ENCODE measurements at regions not wholly inside any gene's neighbourhood (a gene's known extent, or its start where the extent isn't known, plus 50 kb on each side); places are given as distances from the start of the nearest gene placed in this dataset.

GRCh38 chr6:22062807-22063408, 233.9 kb downstream of the PRL start:
- intact Hi-C loops (cut with DNase I): no loop called here

GRCh38 chr6:22064558-22064957, 232.3 kb downstream of the PRL start:
- no peak overlapping the region for H3K4me3 ChIP-seq
- ATAC-seq (no peak), DNase-seq (no peak)
- 92 to 100% (median 95%) methylated on average over 1 of the region's 1 CpG for WGBS, 4 donors
- intact Hi-C loops (cut with DNase I): no loop called here
- no peaks in the 10 kb centered on the region for H3K27me3 ChIP-seq
- no peak overlapping the region for H3K27ac ChIP-seq
- H3K36me3 ChIP-seq: no peaks in the 10 kb centered on the region
- H3K4me1 ChIP-seq: peaks cover 0 to 36% (median 7%) of the 10 kb centered on the region in 12 donors
- H3K9me3 ChIP-seq: no peaks in the 10 kb centered on the region
- TF ChIP-seq POLR2A (IDR thresholded peaks at IDR 0.05) (no peak), CTCF (IDR thresholded peaks at IDR 0.05) (no peak)

More at GRCh38 chr6:22062807-22063408, 233.9 kb downstream of the PRL start:
- peaks cover 0 to 26% (median 7%) of the 10 kb centered on the region in 12 donors for H3K4me1 ChIP-seq
- DNase-seq: no peak
- WGBS, 4 donors: 65 to 82% (median 75%) methylated on average over 21 of the region's 21 CpGs
- no peak for TF ChIP-seq CTCF (IDR thresholded peaks at IDR 0.05)
- TF ChIP-seq POLR2A (IDR thresholded peaks at IDR 0.05): no peak
- no peaks in the 10 kb centered on the region for H3K27me3 ChIP-seq
- H3K27ac ChIP-seq: peak overlapping the region in 2 of 12 donors; percentile 5 to 22
- no peaks in the 10 kb centered on the region for H3K36me3 ChIP-seq
- peak in 3 of 4 donors; percentile 27 to 66 (median 52) for ATAC-seq
- no peaks in the 10 kb centered on the region for H3K9me3 ChIP-seq
- no peak overlapping the region for H3K4me3 ChIP-seq

- WGBS, 4 donors: 45 to 62% (median 58%) methylated on average over 1 of the region's 1 CpG
- Histone ChIP-seq H3K9me3 (no peaks in the 10 kb centered on the region), H3K4me3 (no peak overlapping the region), H3K27ac (peak overlapping the region in 9 of 12 donors; percentile 30 to 62 (median 44)), H3K36me3 (no peaks in the 10 kb centered on the region), H3K27me3 (no peaks in the 10 kb centered on the region), H3K4me1 (peaks cover 0 to 51% (median 16%) of the 10 kb centered on the region in 12 donors)
- intact Hi-C loops (cut with DNase I): no loop called here
- peak; percentile 25 to 56 (median 41) for ATAC-seq
- DNase-seq: peak in 1 of 5 donors; percentile 17
- no peak for TF ChIP-seq CTCF (IDR thresholded peaks at IDR 0.05)
- no peak for TF ChIP-seq POLR2A (IDR thresholded peaks at IDR 0.05)
Observed at GRCh38 chr6:22067122-22067521, 229.7 kb downstream of the PRL start.

- TF ChIP-seq CTCF (IDR thresholded peaks at IDR 0.05) (no peak), POLR2A (IDR thresholded peaks at IDR 0.05) (no peak)
- 86 to 90% (median 89%) methylated on average over 2 of the region's 2 CpGs for WGBS, 4 donors
- Histone ChIP-seq H3K27ac (peak overlapping the region in 9 of 12 donors; percentile 22 to 62 (median 44)), H3K4me3 (no peak overlapping the region), H3K4me1 (peaks cover 0 to 55% (median 19%) of the 10 kb centered on the region in 12 donors), H3K9me3 (no peaks in the 10 kb centered on the region), H3K27me3 (no peaks in the 10 kb centered on the region), H3K36me3 (no peaks in the 10 kb centered on the region)
- DNase-seq: no peak
- no peak for ATAC-seq
- intact Hi-C loops (cut with DNase I): no loop called here
Observed at GRCh38 chr6:22067671-22068070, 229.2 kb downstream of the PRL start.

All from heart left ventricle (tissue), 16 donors.